Loucy (cell line): ENCODE measurements at regions not wholly inside any gene's neighbourhood (a gene's known extent, or its start where the extent isn't known, plus 50 kb on each side); places are given as distances from the start of the nearest gene placed in this dataset.

Experiments
- EZH2phosphoT487 ChIP-seq: fragments of 200-600 bp; IDR thresholded peaks from 2 replicates; pipeline ENCODE4 v1.6.1; 2018; ENCODE audit warnings: antibody characterized with exemption, mild to moderate bottlenecking, moderate library complexity, borderline replicate concordance
- TF ChIP-seq, protein P1 (sequence below): fragments of 200-600 bp; sonication (generic); conservative IDR thresholded peaks from 2 replicates; pipeline ENCODE4 v1.5.1; 2014; ENCODE audit warnings: mild to moderate bottlenecking, antibody characterized with exemption, low read length

DNA sequence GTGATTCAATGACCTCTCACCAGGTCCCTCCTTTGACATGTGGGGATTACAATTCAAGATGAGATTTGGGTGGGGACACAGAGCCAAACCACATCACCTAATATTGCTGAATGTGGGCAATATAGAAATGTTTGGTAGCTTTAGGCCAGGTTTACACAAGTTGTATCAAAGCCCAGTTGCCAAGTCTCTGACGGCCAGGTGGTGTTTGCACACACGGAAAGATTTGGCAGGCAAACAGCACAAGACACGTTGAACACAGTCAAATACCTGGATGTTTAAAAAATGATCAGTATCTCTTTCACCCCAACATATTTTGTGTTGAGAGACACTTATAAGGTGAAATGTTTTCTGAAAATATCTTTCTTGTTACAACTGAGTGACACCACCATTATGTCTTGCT lies 294.4 kb upstream of the MKI67 start:
- TF ChIP-seq, protein P1, sequence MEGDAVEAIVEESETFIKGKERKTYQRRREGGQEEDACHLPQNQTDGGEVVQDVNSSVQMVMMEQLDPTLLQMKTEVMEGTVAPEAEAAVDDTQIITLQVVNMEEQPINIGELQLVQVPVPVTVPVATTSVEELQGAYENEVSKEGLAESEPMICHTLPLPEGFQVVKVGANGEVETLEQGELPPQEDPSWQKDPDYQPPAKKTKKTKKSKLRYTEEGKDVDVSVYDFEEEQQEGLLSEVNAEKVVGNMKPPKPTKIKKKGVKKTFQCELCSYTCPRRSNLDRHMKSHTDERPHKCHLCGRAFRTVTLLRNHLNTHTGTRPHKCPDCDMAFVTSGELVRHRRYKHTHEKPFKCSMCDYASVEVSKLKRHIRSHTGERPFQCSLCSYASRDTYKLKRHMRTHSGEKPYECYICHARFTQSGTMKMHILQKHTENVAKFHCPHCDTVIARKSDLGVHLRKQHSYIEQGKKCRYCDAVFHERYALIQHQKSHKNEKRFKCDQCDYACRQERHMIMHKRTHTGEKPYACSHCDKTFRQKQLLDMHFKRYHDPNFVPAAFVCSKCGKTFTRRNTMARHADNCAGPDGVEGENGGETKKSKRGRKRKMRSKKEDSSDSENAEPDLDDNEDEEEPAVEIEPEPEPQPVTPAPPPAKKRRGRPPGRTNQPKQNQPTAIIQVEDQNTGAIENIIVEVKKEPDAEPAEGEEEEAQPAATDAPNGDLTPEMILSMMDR, result no peak
- TF ChIP-seq EZH2phosphoT487, result no peak
